ENCODE measurements at regions not wholly inside any gene's neighbourhood (a gene's known extent, or its start where the extent isn't known, plus 50 kb on each side); places are given as distances from the start of the nearest gene placed in this dataset.

DNA sequence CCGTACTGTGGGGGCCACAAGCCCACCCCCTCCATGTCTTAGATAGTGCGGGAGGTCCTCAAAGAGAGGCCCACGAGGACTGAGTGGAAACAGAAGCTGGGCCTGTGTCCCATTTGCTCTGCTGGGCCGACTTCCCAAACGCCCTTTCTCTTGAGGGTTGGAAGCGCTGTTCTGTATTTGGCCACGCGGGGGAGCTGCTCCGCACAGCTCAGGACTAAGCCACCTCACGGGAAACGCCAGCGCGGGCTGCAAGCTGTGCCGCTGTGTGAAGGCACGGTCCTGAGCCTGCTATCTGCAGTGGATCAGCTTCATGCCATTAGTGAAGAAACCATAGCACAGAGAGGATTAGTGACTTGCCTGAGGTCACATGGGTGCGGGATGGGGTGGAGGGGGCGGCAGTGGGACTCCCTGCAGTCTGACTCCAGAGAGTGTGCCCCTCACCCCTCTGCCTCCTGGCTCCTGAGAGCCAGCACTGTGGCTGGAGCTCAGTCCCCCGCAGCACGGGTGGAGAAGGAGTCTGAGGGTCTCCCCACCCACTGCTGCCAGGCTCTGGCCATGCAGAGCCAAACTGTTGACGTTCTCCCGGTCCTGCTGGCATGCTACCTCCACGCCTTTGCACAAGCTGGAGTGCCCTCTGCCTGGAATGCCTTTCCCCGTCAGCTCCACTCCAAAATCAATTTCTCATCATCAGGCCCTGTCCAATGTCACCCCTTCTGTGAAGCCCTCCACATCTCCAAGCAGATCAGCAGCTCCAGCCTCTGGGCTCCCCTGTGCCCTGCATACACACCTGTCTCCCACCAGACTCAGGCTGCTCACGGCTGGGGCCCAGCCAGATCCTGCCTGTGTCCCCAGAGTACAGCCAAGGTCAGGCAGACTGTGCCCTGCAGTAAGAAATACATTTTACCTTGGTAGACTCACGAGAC lies 51.5 kb upstream of the LRRC32 start:
- DNase-seq = peak; percentile 93

- DNase-seq = no peak
These were observed 52.6 kb upstream of the LRRC32 start for GRCh38 chr11:76723142-76723541.

DNA sequence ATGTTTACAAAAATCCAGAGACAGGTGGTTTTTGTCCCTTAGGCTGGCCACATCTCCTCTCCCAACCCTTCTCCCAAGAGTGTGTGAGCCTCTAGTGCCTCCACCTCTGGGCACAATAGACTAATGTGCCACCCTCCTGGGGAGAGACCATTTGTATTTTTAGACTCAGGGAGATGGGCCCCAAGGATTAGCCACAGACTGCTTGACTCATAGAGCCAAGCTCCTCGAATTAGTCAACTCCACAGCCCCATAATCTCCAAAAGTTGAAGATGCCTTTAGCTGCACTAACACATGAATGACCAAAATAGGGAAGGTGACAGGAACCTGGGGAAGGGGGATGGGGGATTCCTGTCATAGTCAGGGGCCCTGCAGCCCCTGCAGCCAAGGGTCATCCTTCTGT lies 53.0 kb upstream of the LRRC32 start:
- no peak for DNase-seq

GRCh38 chr11:76724171-76724768 lies 53.7 kb upstream of the LRRC32 start:
- no peak for DNase-seq

GRCh38 chr11:76728227-76728626 lies 54.9 kb upstream of the TSKU start:
- DNase-seq = no peak

DNA sequence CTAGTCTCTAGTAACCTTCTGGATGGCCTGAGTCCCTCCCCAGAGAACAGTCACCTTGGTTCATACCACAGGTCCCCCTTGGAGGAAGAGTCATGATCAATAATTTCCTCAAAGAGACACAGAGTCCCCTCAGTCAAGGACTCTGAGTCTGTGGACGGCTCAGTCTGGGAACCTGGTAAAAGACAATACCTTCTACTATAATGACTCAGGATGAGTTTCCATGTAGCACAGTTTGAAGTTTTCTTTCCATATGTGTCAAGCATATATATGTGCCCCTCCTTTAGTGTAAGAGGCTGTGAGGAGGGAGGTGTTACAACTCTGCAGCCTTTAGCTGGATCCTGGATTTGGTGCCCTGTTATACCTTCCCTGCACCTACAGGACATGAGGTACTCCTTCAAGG lies 54.4 kb upstream of the TSKU start:
- DNase-seq = no peak

GRCh38 chr11:76729214-76729613 lies 53.9 kb upstream of the TSKU start:
- DNase-seq = no peak

- DNase-seq = no peak
These were observed 52.1 kb upstream of the TSKU start for GRCh38 chr11:76730887-76731565.

DNA sequence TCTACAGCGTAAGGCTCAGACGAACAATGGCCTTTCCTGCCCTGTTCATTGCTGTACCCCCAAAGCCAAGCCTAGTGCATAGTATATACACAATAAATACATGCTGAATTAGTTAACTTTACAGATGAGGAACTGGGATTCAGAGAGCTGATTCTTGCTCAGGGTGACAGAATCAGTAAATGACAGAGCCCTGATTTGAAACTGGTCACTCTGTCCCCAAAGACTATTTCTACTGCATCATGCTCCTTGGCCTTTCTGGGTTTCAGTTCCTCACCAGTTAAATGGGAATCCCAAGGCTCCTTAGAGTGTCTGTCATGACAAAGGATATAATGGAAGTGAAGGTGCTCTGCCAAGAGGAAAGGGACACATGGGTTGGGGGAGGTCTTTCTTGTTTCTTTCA lies 50.5 kb upstream of the TSKU start:
- no peak for DNase-seq

Data from NCI-H82 (cell line).